HEK293 (cell line): ENCODE measurements at regions not wholly inside any gene's neighbourhood (a gene's known extent, or its start where the extent isn't known, plus 50 kb on each side); places are given as distances from the start of the nearest gene placed in this dataset.

Source experiments
- CTCF ChIA-PET: fragments of 350-600 bp; formaldehyde crosslinking; extraction: SDS; loops from one replicate; lab custom pipeline; 2021; ENCODE audit warnings: antibody characterized with exemption; lab: Yijun Ruan, JAX
- POLR2A ChIA-PET: fragments of 300-600 bp; formaldehyde crosslinking; extraction: SDS; loops from one replicate; lab custom pipeline; 2020; ENCODE audit warnings: antibody characterized with exemption, inconsistent platforms; lab: Yijun Ruan, JAX
- H3K27ac ChIP-seq: fragments of 200-500 bp; sonication (Bioruptor generic); 2 replicates; pipeline ENCODE4 v1.5.1; 2014; ENCODE audit warnings: low read depth, low read length, control low read depth, inconsistent platforms; ENCODE audit errors: extremely low read depth
- H3K36me3 ChIP-seq, 2 experiments: fragments of 200-500 bp in 1 of 2; sonication (Bioruptor generic) in 1 of 2; 1 replicate in 1 of 2; 2 replicates in 1 of 2; pipeline ENCODE4 v1.5.1; 2014 to 2017; ENCODE audit warnings: inconsistent platforms in 2 of 2, low read length in 2 of 2; ENCODE audit not compliant: control insufficient read depth in 2 of 2, insufficient read depth in 1 of 2
- H3K4me1 ChIP-seq: fragments of 200-500 bp; sonication (Bioruptor generic); 2 replicates; pipeline ENCODE4 v1.5.1; 2014; ENCODE audit warnings: mild to moderate bottlenecking, low read length, inconsistent platforms; ENCODE audit not compliant: control insufficient read depth, insufficient read depth
- H3K4me3 ChIP-seq: 2 replicates; pipeline ENCODE4 v1.5.1; 2011; ENCODE audit warnings: low read depth, mild to moderate bottlenecking, control low read depth, low read length, moderate library complexity
- H3K9me3 ChIP-seq: fragments of 200-500 bp; sonication (Bioruptor generic); 2 replicates; pipeline ENCODE4 v1.5.1; 2014; ENCODE audit warnings: low read depth, low read length, inconsistent platforms; ENCODE audit not compliant: control insufficient read depth, insufficient read depth
- KLF8 ChIP-seq: fragments of 450-650 bp; formaldehyde crosslinking; IDR thresholded peaks from 2 replicates; pipeline ENCODE4 v1.5.1; 2016; ENCODE audit warnings: missing biosample characterization, missing genetic modification characterization
- PRDM10 ChIP-seq: fragments of 450-650 bp; formaldehyde crosslinking; IDR thresholded peaks from 2 replicates; pipeline ENCODE4 v1.5.1; 2016; ENCODE audit warnings: missing biosample characterization, missing genetic modification characterization
- REST ChIP-seq: fragments of 450-650 bp; formaldehyde crosslinking; IDR thresholded peaks from 2 replicates; pipeline ENCODE4 v1.5.1; 2016; ENCODE audit warnings: missing biosample characterization, missing genetic modification characterization
- TRIM28 ChIP-seq: IDR thresholded peaks from 2 replicates; pipeline ENCODE4 v1.6.1; 2011; ENCODE audit warnings: low read length, control low read depth, borderline replicate concordance
- ZBTB1 ChIP-seq: fragments of 450-650 bp; formaldehyde crosslinking; IDR thresholded peaks from 2 replicates; pipeline ENCODE4 v1.5.1; 2016; ENCODE audit warnings: missing biosample characterization, missing genetic modification characterization
- ZNF10 ChIP-seq: fragments of 450-650 bp; formaldehyde crosslinking; IDR thresholded peaks from 2 replicates; pipeline ENCODE4 v1.5.1; 2017; ENCODE audit warnings: missing biosample characterization, missing genetic modification characterization
- ZNF335 ChIP-seq: fragments of 450-650 bp; formaldehyde crosslinking; conservative IDR thresholded peaks from 2 replicates; pipeline ENCODE4 v1.5.1; 2016; ENCODE audit warnings: missing biosample characterization, missing genetic modification characterization
- ZNF423 ChIP-seq: fragments of 450-650 bp; formaldehyde crosslinking; IDR thresholded peaks from 2 replicates; pipeline ENCODE4 v1.5.1; 2016; ENCODE audit warnings: missing biosample characterization, missing genetic modification characterization
- ZNF600 ChIP-seq: fragments of 450-650 bp; formaldehyde crosslinking; IDR thresholded peaks from 2 replicates; pipeline ENCODE4 v1.5.1; 2016; ENCODE audit warnings: missing biosample characterization, missing genetic modification characterization
- ZNF610 ChIP-seq: fragments of 450-650 bp; formaldehyde crosslinking; IDR thresholded peaks from 2 replicates; pipeline ENCODE4 v1.5.1; 2016; ENCODE audit warnings: missing biosample characterization, missing genetic modification characterization, borderline replicate concordance
- ZNF654 ChIP-seq: fragments of 450-650 bp; formaldehyde crosslinking; IDR thresholded peaks from 2 replicates; pipeline ENCODE4 v1.5.1; 2016; ENCODE audit warnings: low read depth, missing biosample characterization, missing genetic modification characterization
- ZNF677 ChIP-seq: fragments of 450-650 bp; IDR thresholded peaks from 2 replicates; pipeline ENCODE4 v1.5.0; 2018; ENCODE audit warnings: missing biosample characterization, mild to moderate bottlenecking, missing genetic modification characterization, moderate library complexity
- ZNF792 ChIP-seq: fragments of 450-650 bp; formaldehyde crosslinking; IDR thresholded peaks from 2 replicates; pipeline ENCODE4 v1.5.1; 2016; ENCODE audit warnings: missing biosample characterization, missing genetic modification characterization
- ZNF843 ChIP-seq: fragments of 450-650 bp; formaldehyde crosslinking; IDR thresholded peaks from 2 replicates; pipeline ENCODE4 v1.5.1; 2016; ENCODE audit warnings: missing biosample characterization, missing genetic modification characterization
- TF ChIP-seq, protein P1 (sequence below): fragments of 450-650 bp; formaldehyde crosslinking; IDR thresholded peaks from 2 replicates; pipeline ENCODE4 v1.5.1; 2016; ENCODE audit warnings: missing biosample characterization, missing genetic modification characterization

GRCh38 chr1:5781079-5781478 lies 211.1 kb downstream of the NPHP4 start:
- Histone ChIP-seq H3K9me3 (no peaks in the 10 kb centered on the region), H3K27ac (no peak overlapping the region), H3K4me1 (no peaks in the 10 kb centered on the region), H3K36me3 (no peaks in the 10 kb centered on the region), H3K4me3 (no peak overlapping the region)
- ChIA-PET CTCF (no interaction called here), POLR2A (no interaction called here)
- TF ChIP-seq ZNF10 (tag by site-specific recombination) = no peak
- no peak for TF ChIP-seq ZNF335 (tag by site-specific recombination)
- TF ChIP-seq ZNF600 (tag by site-specific recombination) = no peak
- no peak for TF ChIP-seq ZBTB1 (tag by site-specific recombination)
- TF ChIP-seq ZNF843 = no peak
- TF ChIP-seq TRIM28 = no peak
- TF ChIP-seq, protein P1, sequence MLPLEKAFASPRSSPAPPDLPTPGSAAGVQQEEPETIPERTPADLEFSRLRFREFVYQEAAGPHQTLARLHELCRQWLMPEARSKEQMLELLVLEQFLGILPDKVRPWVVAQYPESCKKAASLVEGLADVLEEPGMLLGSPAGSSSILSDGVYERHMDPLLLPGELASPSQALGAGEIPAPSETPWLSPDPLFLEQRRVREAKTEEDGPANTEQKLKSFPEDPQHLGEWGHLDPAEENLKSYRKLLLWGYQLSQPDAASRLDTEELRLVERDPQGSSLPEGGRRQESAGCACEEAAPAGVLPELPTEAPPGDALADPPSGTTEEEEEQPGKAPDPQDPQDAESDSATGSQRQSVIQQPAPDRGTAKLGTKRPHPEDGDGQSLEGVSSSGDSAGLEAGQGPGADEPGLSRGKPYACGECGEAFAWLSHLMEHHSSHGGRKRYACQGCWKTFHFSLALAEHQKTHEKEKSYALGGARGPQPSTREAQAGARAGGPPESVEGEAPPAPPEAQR (tag by site-specific recombination) = no peak
- no peak for TF ChIP-seq ZNF792 (tag by site-specific recombination)
- no peak for TF ChIP-seq REST (tag by site-specific recombination)
- no peak for TF ChIP-seq KLF8 (tag by site-specific recombination)
- TF ChIP-seq PRDM10 (tag by site-specific recombination) = no peak
- no peak for TF ChIP-seq ZNF423
- TF ChIP-seq ZNF677 (tag by site-specific recombination) = no peak

DNA sequence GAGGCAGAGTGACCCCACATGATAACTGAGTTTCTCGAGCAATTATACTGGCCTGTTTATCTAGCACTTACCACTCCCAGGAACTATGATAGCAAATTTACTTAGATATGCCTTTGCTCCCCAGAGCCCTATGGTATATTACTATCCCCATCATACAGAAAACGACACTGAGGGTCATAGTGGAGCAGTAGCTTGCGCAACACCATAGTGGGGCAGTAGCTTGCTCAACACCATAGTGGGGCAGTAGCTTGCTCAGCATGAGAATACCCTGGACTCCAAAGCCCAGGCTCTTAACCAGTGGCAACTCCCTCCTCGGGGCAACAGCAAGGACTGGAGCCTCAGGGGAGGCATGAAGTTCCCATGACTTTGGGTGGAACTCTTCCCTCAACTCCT lies 211.9 kb downstream of the NPHP4 start:
- no peaks in the 10 kb centered on the region for H3K4me1 ChIP-seq
- CTCF ChIA-PET = no interaction called here
- H3K27ac ChIP-seq = no peak overlapping the region
- H3K4me3 ChIP-seq = no peak overlapping the region
- H3K9me3 ChIP-seq = no peaks in the 10 kb centered on the region
- POLR2A ChIA-PET = no interaction called here
- H3K36me3 ChIP-seq = no peaks in the 10 kb centered on the region
- TF ChIP-seq ZNF600 (tag by site-specific recombination) (no peak), ZNF654 (tag by site-specific recombination) (no peak), ZNF610 (tag by site-specific recombination) (no peak)
- TF ChIP-seq, all 188 proteins: peak for 0
